ENCODE measurements at regions not wholly inside any gene's neighbourhood (a gene's known extent, or its start where the extent isn't known, plus 50 kb on each side); places are given as distances from the start of the nearest gene placed in this dataset.

DNA sequence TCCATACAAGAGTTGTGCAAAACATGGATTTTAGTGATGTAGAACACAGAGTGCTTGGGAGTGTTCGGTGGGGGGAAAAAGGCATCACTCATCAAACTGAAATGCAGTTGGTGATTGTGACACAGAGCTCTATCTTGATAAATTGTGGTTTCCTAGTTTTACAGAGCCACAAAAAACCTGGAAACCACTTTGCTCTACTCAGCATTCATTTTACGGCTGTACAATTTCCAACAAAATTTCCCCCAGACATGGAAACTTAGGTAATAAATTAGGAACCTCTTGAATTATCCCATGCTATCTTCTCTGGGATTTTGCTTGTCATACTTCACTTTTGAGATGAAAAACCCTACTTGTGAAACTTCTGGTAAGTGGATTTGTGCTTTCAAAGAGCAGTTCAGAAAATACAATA lies 614.9 kb upstream of the FZD8 start:
- intact Hi-C loops (cut with DNase I) = no loop called here

DNA sequence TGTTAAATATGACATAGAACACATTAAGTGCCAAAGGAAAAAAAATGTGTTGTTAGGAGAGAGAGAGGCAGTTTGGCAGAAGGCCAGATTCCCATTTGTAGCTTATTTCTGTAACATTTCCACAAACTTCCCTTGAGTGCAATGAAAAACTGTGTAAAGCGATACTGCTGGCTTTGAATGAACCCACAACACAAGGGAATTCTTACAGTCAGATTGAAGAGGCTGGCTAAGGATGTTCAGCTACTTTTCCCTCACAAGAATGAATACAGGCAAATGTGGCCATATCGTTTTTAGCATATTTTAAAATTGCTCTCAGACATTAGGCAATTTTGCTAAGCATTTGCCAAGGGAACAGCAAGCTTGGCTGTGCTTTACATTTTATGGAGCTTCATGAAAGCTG lies 614.1 kb upstream of the FZD8 start:
- H3K27me3 ChIP-seq = no peaks in the 10 kb centered on the region
- WGBS, 2 donors = 38 to 57% methylated on average over 2 of the region's 2 CpGs
- no peak for DNase-seq
- intact Hi-C loops (cut with DNase I) = no loop called here
- H3K4me1 ChIP-seq = no peaks in the 10 kb centered on the region
- no peaks in the 10 kb centered on the region for H3K9me3 ChIP-seq
- no peak overlapping the region for H3K27ac ChIP-seq
- no peak for TF ChIP-seq POLR2A (IDR thresholded peaks at IDR 0.05)
- TF ChIP-seq, protein P1, sequence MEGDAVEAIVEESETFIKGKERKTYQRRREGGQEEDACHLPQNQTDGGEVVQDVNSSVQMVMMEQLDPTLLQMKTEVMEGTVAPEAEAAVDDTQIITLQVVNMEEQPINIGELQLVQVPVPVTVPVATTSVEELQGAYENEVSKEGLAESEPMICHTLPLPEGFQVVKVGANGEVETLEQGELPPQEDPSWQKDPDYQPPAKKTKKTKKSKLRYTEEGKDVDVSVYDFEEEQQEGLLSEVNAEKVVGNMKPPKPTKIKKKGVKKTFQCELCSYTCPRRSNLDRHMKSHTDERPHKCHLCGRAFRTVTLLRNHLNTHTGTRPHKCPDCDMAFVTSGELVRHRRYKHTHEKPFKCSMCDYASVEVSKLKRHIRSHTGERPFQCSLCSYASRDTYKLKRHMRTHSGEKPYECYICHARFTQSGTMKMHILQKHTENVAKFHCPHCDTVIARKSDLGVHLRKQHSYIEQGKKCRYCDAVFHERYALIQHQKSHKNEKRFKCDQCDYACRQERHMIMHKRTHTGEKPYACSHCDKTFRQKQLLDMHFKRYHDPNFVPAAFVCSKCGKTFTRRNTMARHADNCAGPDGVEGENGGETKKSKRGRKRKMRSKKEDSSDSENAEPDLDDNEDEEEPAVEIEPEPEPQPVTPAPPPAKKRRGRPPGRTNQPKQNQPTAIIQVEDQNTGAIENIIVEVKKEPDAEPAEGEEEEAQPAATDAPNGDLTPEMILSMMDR (IDR thresholded peaks at IDR 0.05) = no peak
- no peaks in the 10 kb centered on the region for H3K36me3 ChIP-seq
- H3K4me3 ChIP-seq = no peak overlapping the region

More for the DNA sequence above, 614.9 kb upstream of the FZD8 start:
- Histone ChIP-seq H3K27ac (no peak overlapping the region), H3K9me3 (no peaks in the 10 kb centered on the region), H3K4me1 (no peaks in the 10 kb centered on the region), H3K27me3 (no peaks in the 10 kb centered on the region), H3K4me3 (no peak overlapping the region), H3K36me3 (no peaks in the 10 kb centered on the region)
- WGBS, 2 donors = 64 to 65% methylated on average over 2 of the region's 2 CpGs
- TF ChIP-seq, protein P1 (IDR thresholded peaks at IDR 0.05) = no peak
- no peak for TF ChIP-seq POLR2A (IDR thresholded peaks at IDR 0.05)
- DNase-seq = no peak

- Histone ChIP-seq H3K9me3 (no peaks in the 10 kb centered on the region), H3K4me3 (no peak overlapping the region), H3K27ac (no peak overlapping the region), H3K4me1 (no peaks in the 10 kb centered on the region), H3K27me3 (no peaks in the 10 kb centered on the region), H3K36me3 (no peaks in the 10 kb centered on the region)
- TF ChIP-seq POLR2A (IDR thresholded peaks at IDR 0.05) = no peak
- TF ChIP-seq, protein P1 (IDR thresholded peaks at IDR 0.05) = no peak
- intact Hi-C loops (cut with DNase I) = no loop called here
- 28 to 42% methylated on average over 3 of the region's 3 CpGs for WGBS, 2 donors
- DNase-seq = no peak
These were observed 612.1 kb upstream of the FZD8 start for GRCh38 chr10:36254199-36254598.

- Histone ChIP-seq H3K27me3 (no peaks in the 10 kb centered on the region), H3K36me3 (no peaks in the 10 kb centered on the region), H3K27ac (no peak overlapping the region), H3K9me3 (no peaks in the 10 kb centered on the region), H3K4me1 (no peaks in the 10 kb centered on the region), H3K4me3 (no peak overlapping the region)
- no peak for TF ChIP-seq POLR2A (IDR thresholded peaks at IDR 0.05)
- TF ChIP-seq, protein P1 (IDR thresholded peaks at IDR 0.05) = no peak
- DNase-seq = no peak
- 57 to 75% methylated on average over 3 of the region's 3 CpGs for WGBS, 2 donors
- intact Hi-C loops (cut with DNase I) = no loop called here
These were observed 611.6 kb upstream of the FZD8 start for GRCh38 chr10:36253731-36254130.

GRCh38 chr10:36251068-36251467 lies 609.0 kb upstream of the FZD8 start:
- TF ChIP-seq, protein P1 (IDR thresholded peaks at IDR 0.05) = no peak
- no peak for TF ChIP-seq POLR2A (IDR thresholded peaks at IDR 0.05)
- intact Hi-C loops (cut with DNase I) = no loop called here
- no peaks in the 10 kb centered on the region for H3K4me1 ChIP-seq
- no peaks in the 10 kb centered on the region for H3K27me3 ChIP-seq
- H3K9me3 ChIP-seq = no peaks in the 10 kb centered on the region
- no peak for DNase-seq
- no peak overlapping the region for H3K27ac ChIP-seq
- H3K36me3 ChIP-seq = no peaks in the 10 kb centered on the region
- no peak overlapping the region for H3K4me3 ChIP-seq
- WGBS, 2 donors = 78 to 80% methylated on average over 4 of the region's 4 CpGs
